ENCODE measurements at regions not wholly inside any gene's neighbourhood (a gene's known extent, or its start where the extent isn't known, plus 50 kb on each side); places are given as distances from the start of the nearest gene placed in this dataset.

DNA sequence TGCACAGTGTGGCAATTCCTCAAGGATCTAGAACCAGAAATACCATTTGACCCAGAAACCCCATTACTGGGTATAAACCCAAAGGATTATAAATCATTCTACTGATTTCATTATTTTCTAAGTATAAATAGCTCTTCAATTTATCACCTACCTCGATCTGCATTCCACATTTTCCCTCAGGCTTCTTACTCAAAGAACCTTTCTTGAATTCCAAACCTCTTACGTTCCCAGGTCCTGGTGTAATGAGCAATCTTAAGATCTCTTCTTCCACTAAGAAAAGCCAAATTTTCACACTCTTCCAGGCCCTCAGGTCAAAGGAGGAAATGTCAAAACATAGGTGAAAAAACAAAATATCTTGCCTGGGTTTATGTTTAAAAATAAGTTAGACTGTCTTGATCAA is 237.3 kb upstream of the GPC6 start:
- Histone ChIP-seq H3K4me2 (ENCODE audit: insufficient read depth, low read length) (no peak overlapping the region), H3K27ac (ENCODE audit: low read depth, low read length) (no peak overlapping the region), H4K20me1 (ENCODE audit: insufficient read depth, low read length) (no peaks in the 10 kb centered on the region), H3K9me3 (ENCODE audit: low read depth, low read length) (no peaks in the 10 kb centered on the region), H3K36me3 (ENCODE audit: insufficient read depth, low read length) (no peaks in the 10 kb centered on the region), H3K79me2 (ENCODE audit: insufficient read depth, low read length) (no peaks in the 10 kb centered on the region), H3K4me1 (ENCODE audit: insufficient read depth, low read length) (no peaks in the 10 kb centered on the region), H3K27me3 (ENCODE audit: insufficient read depth, low read length) (no peaks in the 10 kb centered on the region), H2AFZ (ENCODE audit: low read length) (no peak overlapping the region), H3K4me3 (ENCODE audit: insufficient read depth, low read length) (no peak overlapping the region)
- no peak for DNase-seq (ENCODE audit: insufficient read length, low spot score, missing footprints)
- TF ChIP-seq, protein P1, sequence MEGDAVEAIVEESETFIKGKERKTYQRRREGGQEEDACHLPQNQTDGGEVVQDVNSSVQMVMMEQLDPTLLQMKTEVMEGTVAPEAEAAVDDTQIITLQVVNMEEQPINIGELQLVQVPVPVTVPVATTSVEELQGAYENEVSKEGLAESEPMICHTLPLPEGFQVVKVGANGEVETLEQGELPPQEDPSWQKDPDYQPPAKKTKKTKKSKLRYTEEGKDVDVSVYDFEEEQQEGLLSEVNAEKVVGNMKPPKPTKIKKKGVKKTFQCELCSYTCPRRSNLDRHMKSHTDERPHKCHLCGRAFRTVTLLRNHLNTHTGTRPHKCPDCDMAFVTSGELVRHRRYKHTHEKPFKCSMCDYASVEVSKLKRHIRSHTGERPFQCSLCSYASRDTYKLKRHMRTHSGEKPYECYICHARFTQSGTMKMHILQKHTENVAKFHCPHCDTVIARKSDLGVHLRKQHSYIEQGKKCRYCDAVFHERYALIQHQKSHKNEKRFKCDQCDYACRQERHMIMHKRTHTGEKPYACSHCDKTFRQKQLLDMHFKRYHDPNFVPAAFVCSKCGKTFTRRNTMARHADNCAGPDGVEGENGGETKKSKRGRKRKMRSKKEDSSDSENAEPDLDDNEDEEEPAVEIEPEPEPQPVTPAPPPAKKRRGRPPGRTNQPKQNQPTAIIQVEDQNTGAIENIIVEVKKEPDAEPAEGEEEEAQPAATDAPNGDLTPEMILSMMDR (IDR thresholded peaks at IDR 0.05; ENCODE audit: extremely low read depth, low read depth, low read length): no peak

DNA sequence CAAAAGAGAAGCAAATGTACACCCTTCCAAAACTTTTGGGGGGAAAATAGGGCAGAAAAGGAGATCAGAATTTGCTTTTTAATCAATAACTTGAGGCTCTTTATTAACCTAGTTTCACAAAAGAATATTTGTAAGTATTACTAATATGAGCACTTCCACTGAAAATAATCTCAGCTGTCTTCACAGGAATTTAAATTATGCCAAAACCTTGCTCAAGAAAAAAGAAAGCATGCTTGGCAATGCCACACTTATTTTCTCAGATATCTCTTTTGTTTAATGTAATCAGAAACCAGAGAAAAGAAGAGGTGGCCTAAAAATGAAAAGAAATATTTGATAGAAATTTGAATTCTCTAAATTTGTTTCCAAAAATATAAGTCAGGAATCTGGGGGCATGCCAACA is 234.9 kb upstream of the GPC6 start:
- no peak overlapping the region for H3K27ac ChIP-seq (ENCODE audit: low read depth, low read length)
- H4K20me1 ChIP-seq (ENCODE audit: insufficient read depth, low read length): no peaks in the 10 kb centered on the region
- DNase-seq (ENCODE audit: insufficient read length, low spot score, missing footprints): no peak
- no peaks in the 10 kb centered on the region for H3K27me3 ChIP-seq (ENCODE audit: insufficient read depth, low read length)
- H3K36me3 ChIP-seq (ENCODE audit: insufficient read depth, low read length): no peaks in the 10 kb centered on the region
- TF ChIP-seq, protein P1 (IDR thresholded peaks at IDR 0.05; ENCODE audit: extremely low read depth, low read depth, low read length): no peak
- peaks cover 2% of the 10 kb centered on the region for H3K9me3 ChIP-seq (ENCODE audit: low read depth, low read length)
- no peak overlapping the region for H3K4me2 ChIP-seq (ENCODE audit: insufficient read depth, low read length)
- H3K4me3 ChIP-seq (ENCODE audit: insufficient read depth, low read length): no peak overlapping the region
- no peaks in the 10 kb centered on the region for H3K4me1 ChIP-seq (ENCODE audit: insufficient read depth, low read length)
- no peaks in the 10 kb centered on the region for H3K79me2 ChIP-seq (ENCODE audit: insufficient read depth, low read length)
- no peak overlapping the region for H2AFZ ChIP-seq (ENCODE audit: low read length)

DNA sequence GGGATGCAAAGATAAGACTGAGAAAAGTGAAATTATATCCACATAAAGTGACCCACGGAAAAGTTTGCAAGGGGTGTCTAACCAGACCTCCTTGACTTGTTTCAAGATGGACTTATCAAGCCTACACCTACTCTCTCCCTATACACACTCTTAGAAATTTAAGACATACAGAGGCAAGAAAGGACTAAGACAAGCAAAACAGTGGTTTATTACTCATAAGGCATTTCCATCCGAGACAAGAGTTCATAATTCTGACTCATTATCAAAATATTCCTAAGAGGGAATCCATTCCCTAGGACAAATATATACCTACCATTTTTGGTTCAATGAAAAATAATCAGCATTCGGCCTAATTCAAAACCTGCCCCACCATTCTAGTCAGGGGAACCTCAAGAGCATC is 232.6 kb upstream of the GPC6 start:
- no peaks in the 10 kb centered on the region for H4K20me1 ChIP-seq (ENCODE audit: insufficient read depth, low read length)
- H3K9me3 ChIP-seq (ENCODE audit: low read depth, low read length): peaks cover 2% of the 10 kb centered on the region
- peak; percentile 53 for DNase-seq (ENCODE audit: insufficient read length, low spot score, missing footprints)
- H3K4me1 ChIP-seq (ENCODE audit: insufficient read depth, low read length): no peaks in the 10 kb centered on the region
- H2AFZ ChIP-seq (ENCODE audit: low read length): peak overlapping the region; percentile 56
- peak overlapping the region; percentile 15 for H3K4me2 ChIP-seq (ENCODE audit: insufficient read depth, low read length)
- no peaks in the 10 kb centered on the region for H3K79me2 ChIP-seq (ENCODE audit: insufficient read depth, low read length)
- no peaks in the 10 kb centered on the region for H3K36me3 ChIP-seq (ENCODE audit: insufficient read depth, low read length)
- no peaks in the 10 kb centered on the region for H3K27me3 ChIP-seq (ENCODE audit: insufficient read depth, low read length)
- TF ChIP-seq, protein P1 (IDR thresholded peaks at IDR 0.05; ENCODE audit: extremely low read depth, low read depth, low read length): no peak
- no peak overlapping the region for H3K4me3 ChIP-seq (ENCODE audit: insufficient read depth, low read length)
- H3K27ac ChIP-seq (ENCODE audit: low read depth, low read length): no peak overlapping the region

DNA sequence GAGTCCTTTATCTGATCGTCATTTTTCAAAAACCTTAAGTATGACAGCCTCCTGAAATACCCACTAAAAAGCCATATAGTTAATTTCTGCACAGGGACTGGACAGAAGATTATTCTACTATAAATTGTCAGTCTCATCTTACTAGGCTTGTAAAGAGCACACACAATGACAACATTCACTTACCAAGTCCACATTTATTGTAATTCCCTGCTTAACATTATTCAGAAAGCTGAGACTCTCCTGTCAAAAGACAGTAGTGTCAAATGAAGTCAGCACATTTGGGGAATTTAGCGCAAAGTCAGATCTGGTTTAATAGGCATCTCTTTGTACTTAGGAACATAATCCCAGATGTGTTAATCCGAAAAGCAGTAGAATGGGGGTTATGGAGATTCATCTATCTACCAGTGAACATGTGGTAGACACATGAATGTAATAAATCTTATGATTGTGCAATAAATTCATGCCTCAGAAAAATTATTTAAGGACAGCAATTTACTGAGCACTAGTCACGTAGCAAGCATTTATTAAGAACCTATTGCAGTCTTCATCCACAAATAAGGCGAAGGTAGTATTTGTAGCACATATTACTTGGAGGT is 224.6 kb upstream of the GPC6 start:
- H3K9me3 ChIP-seq (ENCODE audit: low read depth, low read length): no peaks in the 10 kb centered on the region
- no peaks in the 10 kb centered on the region for H4K20me1 ChIP-seq (ENCODE audit: insufficient read depth, low read length)
- H3K79me2 ChIP-seq (ENCODE audit: insufficient read depth, low read length): no peaks in the 10 kb centered on the region
- H3K4me1 ChIP-seq (ENCODE audit: insufficient read depth, low read length): no peaks in the 10 kb centered on the region
- TF ChIP-seq, protein P1 (IDR thresholded peaks at IDR 0.05; ENCODE audit: extremely low read depth, low read depth, low read length): no peak
- H3K27ac ChIP-seq (ENCODE audit: low read depth, low read length): no peak overlapping the region
- H3K4me3 ChIP-seq (ENCODE audit: insufficient read depth, low read length): no peak overlapping the region
- DNase-seq (ENCODE audit: insufficient read length, low spot score, missing footprints): no peak
- no peaks in the 10 kb centered on the region for H3K36me3 ChIP-seq (ENCODE audit: insufficient read depth, low read length)
- H3K4me2 ChIP-seq (ENCODE audit: insufficient read depth, low read length): no peak overlapping the region
- H2AFZ ChIP-seq (ENCODE audit: low read length): no peak overlapping the region
- H3K27me3 ChIP-seq (ENCODE audit: insufficient read depth, low read length): no peaks in the 10 kb centered on the region

All from osteoblast (primary cell).